22Rv1 (cell line): ENCODE measurements at regions not wholly inside any gene's neighbourhood (a gene's known extent, or its start where the extent isn't known, plus 50 kb on each side); places are given as distances from the start of the nearest gene placed in this dataset.

Experiments
- CTCF ChIP-seq: fragments of 450-650 bp; IDR thresholded peaks from 2 replicates; pipeline ENCODE4 v1.5.1; 2017; ENCODE audit warnings: mild to moderate bottlenecking
- ZFX ChIP-seq: fragments of 450-650 bp; IDR thresholded peaks from 2 replicates; pipeline ENCODE4 v1.6.1; 2017; ENCODE audit warnings: antibody characterized with exemption, borderline replicate concordance

- no peak for TF ChIP-seq CTCF
- no peak for TF ChIP-seq ZFX
Observed at GRCh38 chr1:90472775-90473174, 244.3 kb downstream of the BARHL2 start.
